ENCODE measurements at regions not wholly inside any gene's neighbourhood (a gene's known extent, or its start where the extent isn't known, plus 50 kb on each side); places are given as distances from the start of the nearest gene placed in this dataset.

- H3K36me3 ChIP-seq (ENCODE audit: control insufficient read depth, insufficient read depth, low read length), result no peaks in the 10 kb centered on the region
- H3K4me3 ChIP-seq (replicated peaks in 1 of 4; ENCODE audit: control extremely low read depth in 1 of 4, insufficient read depth in 1 of 4, low read depth in 3 of 4, low read length in 4 of 4), result no peak overlapping the region
- no peak overlapping the region for H3K4me2 ChIP-seq (ENCODE audit: extremely low read depth, insufficient read depth, low read length)
- H2AFZ ChIP-seq (ENCODE audit: low read length), result no peak overlapping the region
- H3K4me1 ChIP-seq (ENCODE audit: control insufficient read depth, extremely low read depth, insufficient read depth, low read length), result no peaks in the 10 kb centered on the region
- DNase-seq (ENCODE audit: low read depth in 2 of 2), result no peak
- no peaks in the 10 kb centered on the region for H3K9me3 ChIP-seq (ENCODE audit: control insufficient read depth, insufficient read depth, low read depth, low read length)
- no peaks in the 10 kb centered on the region for H3K79me2 ChIP-seq (ENCODE audit: control insufficient read depth, insufficient read depth, low read length)
- no peaks in the 10 kb centered on the region for H4K20me1 ChIP-seq (ENCODE audit: control insufficient read depth, extremely low read depth, insufficient read depth, low read length)
- no peak overlapping the region for H3K27ac ChIP-seq (ENCODE audit: insufficient read depth, low read length)
- TF ChIP-seq EZH2 (IDR thresholded peaks at IDR 0.05; ENCODE audit: low read length, missing control alignments) (no peak), CTCF (conservative IDR thresholded peaks at IDR 0.05 in 1 of 2, IDR thresholded peaks at IDR 0.05 in 1 of 2; ENCODE audit: low read depth in 1 of 2, low read length in 2 of 2) (no peak)
- no peak overlapping the region for H3K9ac ChIP-seq (ENCODE audit: insufficient read depth, low read length)
- no peaks in the 10 kb centered on the region for H3K27me3 ChIP-seq (ENCODE audit: control insufficient read depth, insufficient read depth, low read length)
These were observed 1910.2 kb upstream of the PRR20A start for GRCh38 chr13:55230570-55230908.

DNA sequence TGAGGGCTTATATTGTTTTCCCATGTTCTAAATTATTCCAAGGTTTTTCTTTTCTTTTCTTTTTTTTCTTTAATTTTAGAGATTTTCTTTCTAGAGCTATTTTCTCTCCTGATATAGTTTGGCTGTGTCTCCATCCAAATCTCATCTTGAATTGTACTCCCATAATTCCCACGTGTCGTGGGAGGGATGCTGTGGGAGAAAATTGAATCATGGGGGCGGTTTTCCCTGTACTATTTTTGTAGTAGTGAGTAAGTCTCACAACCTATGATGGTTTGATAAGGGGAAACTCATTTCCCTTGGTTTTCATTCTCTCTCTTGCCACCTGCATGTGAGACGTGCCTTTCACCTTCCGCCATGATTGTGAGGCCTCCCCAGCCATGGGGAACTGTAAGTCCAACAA is 1906.4 kb upstream of the PRR20A start:
- no peak overlapping the region for H3K4me2 ChIP-seq (ENCODE audit: extremely low read depth, insufficient read depth, low read length)
- H3K4me3 ChIP-seq (replicated peaks in 1 of 4; ENCODE audit: control extremely low read depth in 1 of 4, insufficient read depth in 1 of 4, low read depth in 3 of 4, low read length in 4 of 4), result no peak overlapping the region
- H4K20me1 ChIP-seq (ENCODE audit: control insufficient read depth, extremely low read depth, insufficient read depth, low read length), result no peaks in the 10 kb centered on the region
- H3K27ac ChIP-seq (ENCODE audit: insufficient read depth, low read length), result no peak overlapping the region
- H3K27me3 ChIP-seq (ENCODE audit: control insufficient read depth, insufficient read depth, low read length), result no peaks in the 10 kb centered on the region
- no peaks in the 10 kb centered on the region for H3K36me3 ChIP-seq (ENCODE audit: control insufficient read depth, insufficient read depth, low read length)
- no peaks in the 10 kb centered on the region for H3K4me1 ChIP-seq (ENCODE audit: control insufficient read depth, extremely low read depth, insufficient read depth, low read length)
- no peak overlapping the region for H3K9ac ChIP-seq (ENCODE audit: insufficient read depth, low read length)
- TF ChIP-seq EZH2 (IDR thresholded peaks at IDR 0.05; ENCODE audit: low read length, missing control alignments), result no peak
- H3K79me2 ChIP-seq (ENCODE audit: control insufficient read depth, insufficient read depth, low read length), result no peaks in the 10 kb centered on the region
- no peak overlapping the region for H2AFZ ChIP-seq (ENCODE audit: low read length)
- DNase-seq (ENCODE audit: low read depth in 2 of 2), result no peak
- no peaks in the 10 kb centered on the region for H3K9me3 ChIP-seq (ENCODE audit: control insufficient read depth, insufficient read depth, low read depth, low read length)

- Histone ChIP-seq H3K4me3 (replicated peaks in 1 of 4; ENCODE audit: control extremely low read depth in 1 of 4, insufficient read depth in 1 of 4, low read depth in 3 of 4, low read length in 4 of 4) (no peak overlapping the region), H3K9me3 (ENCODE audit: control insufficient read depth, insufficient read depth, low read depth, low read length) (no peaks in the 10 kb centered on the region), H3K9ac (ENCODE audit: insufficient read depth, low read length) (no peak overlapping the region), H3K27me3 (ENCODE audit: control insufficient read depth, insufficient read depth, low read length) (no peaks in the 10 kb centered on the region), H3K4me2 (ENCODE audit: extremely low read depth, insufficient read depth, low read length) (no peak overlapping the region), H3K4me1 (ENCODE audit: control insufficient read depth, extremely low read depth, insufficient read depth, low read length) (no peaks in the 10 kb centered on the region), H3K79me2 (ENCODE audit: control insufficient read depth, insufficient read depth, low read length) (no peaks in the 10 kb centered on the region), H2AFZ (ENCODE audit: low read length) (no peak overlapping the region), H3K27ac (ENCODE audit: insufficient read depth, low read length) (no peak overlapping the region), H4K20me1 (ENCODE audit: control insufficient read depth, extremely low read depth, insufficient read depth, low read length) (no peaks in the 10 kb centered on the region), H3K36me3 (ENCODE audit: control insufficient read depth, insufficient read depth, low read length) (no peaks in the 10 kb centered on the region)
- DNase-seq (ENCODE audit: low read depth in 2 of 2), result peak in 1 of 2 donors; percentile 9
- TF ChIP-seq EZH2 (IDR thresholded peaks at IDR 0.05; ENCODE audit: low read length, missing control alignments) (no peak), CTCF (conservative IDR thresholded peaks at IDR 0.05 in 1 of 2, IDR thresholded peaks at IDR 0.05 in 1 of 2; ENCODE audit: low read depth in 1 of 2, low read length in 2 of 2) (peak in 1 of 2 donors; percentile 28)
These were observed 1895.6 kb upstream of the PRR20A start for GRCh38 chr13:55245005-55245644.
